G401.6 (cell line): ENCODE measurements at regions not wholly inside any gene's neighbourhood (a gene's known extent, or its start where the extent isn't known, plus 50 kb on each side); places are given as distances from the start of the nearest gene placed in this dataset.
"Not testable (repeated sequence)": the region's sequence is repeated elsewhere in the genome, so short reads cannot be mapped to it uniquely, and the experiment has no call there.

Experiments used
- FAIRE-seq: peaks from 2 replicates; lab custom pipeline; 2012; peaks lifted over from hg19 to GRCh38; lab: Jason Lieb, UNC

DNA sequence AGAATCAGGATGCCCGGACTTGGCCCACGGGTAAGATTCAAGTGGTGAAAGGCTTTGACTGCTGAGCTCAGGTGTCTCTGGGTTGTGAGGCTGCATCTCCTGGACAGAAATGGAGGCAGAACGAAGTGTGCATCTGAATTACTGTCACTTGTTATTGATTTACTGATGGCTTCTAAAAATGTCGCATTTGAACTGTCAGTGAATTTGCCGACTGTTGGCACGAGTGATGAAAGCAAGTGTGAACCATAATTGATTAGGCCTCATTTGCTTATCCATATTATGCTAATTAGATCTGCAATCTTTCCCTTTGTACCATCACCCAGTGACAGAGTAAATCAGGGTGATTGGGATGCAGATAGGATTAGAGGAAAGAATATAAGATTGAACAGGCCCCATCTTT lies 252.4 kb downstream of the NUF2 start:
- FAIRE-seq, result no peak

DNA sequence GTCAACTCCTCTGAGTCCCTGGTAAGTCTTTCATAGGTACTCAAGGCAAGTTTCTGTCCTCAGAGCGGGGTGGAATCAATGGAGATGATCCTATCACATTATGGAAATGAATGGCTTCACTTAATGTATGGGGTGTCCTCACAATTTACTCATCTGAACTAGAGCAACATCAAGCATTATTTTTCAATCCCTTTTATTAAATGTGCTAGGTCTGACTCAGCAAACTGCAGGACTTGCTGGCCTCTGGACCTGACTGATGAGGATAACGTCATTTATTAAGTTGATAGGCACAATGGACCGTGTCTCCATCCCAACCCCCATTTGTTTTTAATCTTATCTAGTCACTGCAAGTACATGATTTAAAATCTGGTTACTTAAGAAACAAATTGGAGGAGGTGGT lies 259.2 kb downstream of the NUF2 start:
- no peak for FAIRE-seq

DNA sequence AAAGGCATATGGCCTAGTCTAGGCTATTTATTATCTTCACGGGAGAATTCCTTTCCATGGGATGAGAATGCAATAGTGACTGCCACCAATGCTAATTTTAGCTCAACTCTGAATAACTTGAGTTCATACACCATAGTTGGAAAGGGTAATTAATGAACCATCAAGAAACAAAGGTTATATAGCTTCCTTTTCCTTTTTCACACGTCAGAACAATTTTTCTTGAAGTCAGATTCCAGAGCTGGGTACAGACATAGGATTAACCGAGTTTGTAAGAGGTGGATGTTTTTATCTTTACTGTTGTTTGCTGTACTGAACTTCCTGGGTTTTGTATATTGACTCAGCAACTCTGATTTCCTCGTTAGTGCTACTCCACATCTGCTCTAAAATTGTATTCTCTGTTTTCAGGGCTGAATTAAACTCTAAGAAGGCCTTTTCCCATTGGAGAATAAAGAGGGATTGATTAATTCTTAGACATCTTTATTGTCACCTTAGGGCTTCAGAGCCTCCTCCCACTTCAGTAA lies 262.0 kb downstream of the NUF2 start:
- no peak for FAIRE-seq

DNA sequence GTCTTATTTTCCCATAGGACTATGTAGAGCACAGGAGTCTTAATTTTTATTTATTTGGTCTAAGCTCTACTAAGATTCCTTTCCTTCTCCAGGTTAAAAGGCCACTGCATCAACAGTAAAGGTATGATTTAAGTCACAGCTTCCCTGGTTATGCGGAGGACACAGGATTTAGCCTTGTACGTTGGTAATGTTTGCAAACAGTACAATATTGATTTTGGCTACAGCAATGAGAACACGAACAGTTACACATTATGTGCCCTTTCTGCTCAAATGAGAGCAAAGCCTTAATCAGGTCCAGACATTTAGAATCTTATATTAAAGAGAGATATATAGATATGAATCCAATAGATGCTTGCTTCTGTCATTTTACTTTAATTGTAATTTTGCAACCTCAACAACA lies 264.0 kb downstream of the NUF2 start:
- FAIRE-seq, result no peak

DNA sequence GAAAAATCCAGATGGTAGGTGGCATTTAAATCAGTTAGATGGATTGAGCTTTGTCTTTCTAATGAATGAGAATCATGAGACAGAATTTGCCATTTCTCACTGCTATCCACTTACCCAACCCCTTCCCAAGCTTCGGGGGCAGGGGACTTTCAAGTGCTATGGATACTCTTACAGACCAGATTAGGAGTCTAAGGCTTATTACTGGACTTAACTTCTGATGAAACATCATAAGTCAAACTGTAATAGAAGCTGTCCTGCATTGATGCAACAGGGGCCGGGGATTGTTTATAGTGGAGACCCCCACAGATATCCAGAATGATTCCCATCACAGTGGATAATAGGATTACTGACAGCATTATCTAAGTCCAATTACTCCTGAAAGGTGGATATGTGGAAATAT lies 267.0 kb downstream of the NUF2 start:
- FAIRE-seq, result no peak

DNA sequence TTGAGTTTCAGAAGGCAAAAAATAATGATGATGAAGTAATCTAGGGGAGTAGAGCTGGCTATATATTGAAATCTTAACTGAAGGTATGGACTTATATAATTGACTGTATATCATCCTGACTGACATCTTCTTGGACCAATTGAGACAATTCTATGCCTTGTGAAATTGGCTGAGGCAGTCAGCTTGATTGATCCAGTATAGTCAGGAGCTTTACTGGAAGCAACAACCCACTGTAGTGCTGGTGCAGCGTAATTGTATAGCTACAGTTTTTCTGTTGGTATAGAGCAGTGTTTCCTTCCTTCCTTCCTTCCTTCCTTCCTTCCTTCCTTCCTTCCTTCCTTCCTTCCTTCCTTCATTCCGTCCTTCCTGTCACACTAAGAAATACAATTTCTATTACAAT lies 268.0 kb downstream of the NUF2 start:
- FAIRE-seq, result no peak

DNA sequence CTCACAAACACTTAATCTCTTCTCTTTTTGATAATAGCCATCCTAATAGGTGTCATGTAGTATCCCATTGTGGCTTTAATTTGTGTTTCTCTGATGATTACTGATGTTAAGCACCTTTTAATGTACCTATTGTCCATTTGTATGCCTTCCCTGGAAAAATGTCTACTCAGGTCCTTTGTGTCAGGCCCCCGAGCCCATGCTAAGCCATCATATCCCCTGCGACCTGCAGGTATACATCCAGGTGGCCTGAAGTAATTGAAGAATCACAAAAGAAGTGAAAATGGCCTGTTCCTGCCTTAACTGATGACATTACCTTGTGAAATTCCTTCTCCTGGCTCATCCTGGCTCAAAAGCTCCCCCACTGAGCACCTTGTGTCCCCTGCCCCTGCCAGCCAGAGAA lies 269.4 kb downstream of the NUF2 start:
- FAIRE-seq, result not testable (repeated sequence)

DNA sequence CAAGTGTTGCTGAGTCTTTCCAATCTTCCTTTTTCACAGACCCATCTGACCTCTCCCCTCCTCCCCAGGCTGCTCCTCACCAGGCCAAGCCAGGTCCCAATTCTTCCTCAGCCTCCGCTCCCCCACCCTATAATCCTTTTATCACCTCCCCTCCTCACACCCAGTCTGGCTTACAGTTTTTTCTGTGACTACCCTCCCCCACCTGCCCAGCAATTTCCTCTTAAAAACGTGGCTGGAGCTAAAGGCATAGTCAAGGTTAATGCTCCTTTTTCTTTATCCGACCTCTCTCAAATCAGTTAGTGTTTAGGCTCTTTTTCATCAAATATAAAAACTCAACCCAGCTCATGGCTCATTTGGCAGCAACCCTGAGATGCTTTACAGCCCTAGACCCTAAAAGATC lies 270.9 kb downstream of the NUF2 start:
- not testable (repeated sequence) for FAIRE-seq

DNA sequence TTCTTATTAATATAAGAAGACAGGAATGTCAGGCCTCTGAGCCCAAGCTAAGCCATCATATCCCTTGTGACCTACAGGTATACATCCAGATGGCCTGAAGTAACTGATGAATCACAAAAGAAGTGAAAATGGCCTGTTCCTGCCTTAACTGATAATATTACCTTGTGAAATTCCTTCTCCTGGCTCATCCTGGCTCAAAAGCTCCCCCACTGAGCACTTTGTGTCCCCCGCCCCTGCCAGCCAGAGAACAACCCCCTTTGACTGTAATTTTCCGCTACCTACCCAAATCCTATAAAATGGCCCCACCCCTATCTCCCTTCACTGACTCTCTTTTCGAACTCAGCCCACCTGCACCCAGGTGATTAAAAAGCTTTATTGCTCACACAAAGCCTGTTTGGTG lies 274.4 kb downstream of the NUF2 start:
- not testable (repeated sequence) for FAIRE-seq

DNA sequence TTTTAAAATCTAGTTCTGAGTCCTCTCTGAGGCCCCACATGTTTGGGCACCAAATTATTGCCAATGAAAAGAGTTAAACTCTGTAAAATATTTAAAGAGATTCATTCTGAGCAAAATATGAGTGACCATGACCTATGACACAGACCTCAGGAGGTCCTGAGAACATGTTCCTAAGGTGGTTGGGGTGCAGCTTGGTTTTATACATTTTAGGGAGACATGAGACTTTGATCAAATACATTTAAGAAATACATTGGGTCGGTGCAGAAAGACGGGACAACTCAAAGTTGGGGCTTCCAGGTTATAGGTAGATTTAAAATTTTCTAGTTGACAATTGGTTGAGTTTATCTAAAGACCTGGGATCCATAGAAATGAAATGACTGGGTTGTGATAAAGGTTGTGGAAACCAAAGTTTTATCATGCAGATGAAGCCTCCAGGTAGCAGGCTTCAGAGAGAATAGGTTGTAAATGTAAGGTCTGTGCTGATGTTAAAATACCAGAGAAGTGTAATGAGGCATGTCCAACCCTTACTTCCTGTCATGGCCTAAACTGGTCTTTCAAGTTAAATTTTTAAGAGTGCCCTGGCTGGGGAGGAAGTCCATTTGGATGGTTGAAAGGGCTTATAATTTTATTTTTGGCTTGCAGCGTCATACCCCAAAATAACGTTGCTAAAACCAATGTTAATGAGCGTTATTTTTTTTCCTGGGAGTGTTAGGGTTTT lies 274.9 kb downstream of the NUF2 start:
- no peak for FAIRE-seq

DNA sequence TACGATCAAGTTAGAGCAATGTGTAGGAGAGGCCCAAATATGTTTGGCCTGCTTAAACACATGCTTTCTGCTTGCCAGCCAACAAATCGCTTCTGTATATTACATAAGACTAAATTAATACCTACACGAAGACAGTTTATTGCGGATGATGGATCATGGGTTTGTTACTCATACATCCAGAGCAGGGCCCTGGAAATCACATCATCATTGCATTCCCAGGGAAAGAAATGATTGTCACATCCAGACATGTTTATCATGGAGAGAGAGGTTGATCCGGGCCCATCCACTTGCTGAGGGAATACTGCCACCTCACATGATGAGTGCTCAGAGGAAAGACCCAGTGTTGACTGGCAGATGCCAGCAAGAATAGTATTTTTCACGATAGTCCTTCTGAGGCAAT lies 282.6 kb downstream of the NUF2 start:
- FAIRE-seq, result no peak

DNA sequence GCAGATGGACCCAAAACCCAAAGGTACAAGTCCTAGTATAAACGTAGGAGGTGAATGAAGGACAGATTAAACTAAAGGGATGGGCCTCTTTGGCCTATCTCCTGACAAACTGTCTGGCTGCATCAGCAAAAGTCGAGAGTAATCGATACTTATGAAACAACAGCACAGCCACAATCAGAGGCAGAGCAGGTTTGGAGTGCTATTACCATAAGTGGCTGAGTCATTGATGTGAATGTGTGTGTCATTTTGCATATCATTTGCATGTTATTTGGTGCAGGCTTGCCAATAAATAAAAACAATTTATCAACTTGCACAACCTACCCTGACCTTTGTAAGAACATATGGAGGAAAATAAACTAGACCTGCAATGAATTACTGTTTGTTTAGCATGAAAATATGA lies 283.1 kb downstream of the NUF2 start:
- FAIRE-seq, result no peak

DNA sequence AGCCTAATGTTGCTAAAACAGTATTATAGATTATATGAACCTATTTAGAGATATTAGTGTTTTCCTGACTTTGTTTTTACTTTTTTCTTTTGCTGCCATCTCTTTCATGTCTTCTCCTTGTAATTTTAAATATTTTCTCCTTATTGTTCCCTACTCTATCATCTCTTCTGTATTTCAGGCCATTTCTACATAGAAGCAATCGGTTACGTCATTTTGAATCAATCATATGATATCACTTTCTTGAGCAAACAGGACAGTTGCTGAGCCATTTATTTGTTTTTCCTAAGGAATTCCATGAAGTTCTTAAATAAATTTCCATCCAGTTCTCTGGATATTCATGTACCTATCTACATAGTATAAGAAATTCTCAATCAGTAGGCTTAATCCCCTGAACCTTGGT lies 287.2 kb downstream of the NUF2 start:
- no peak for FAIRE-seq

DNA sequence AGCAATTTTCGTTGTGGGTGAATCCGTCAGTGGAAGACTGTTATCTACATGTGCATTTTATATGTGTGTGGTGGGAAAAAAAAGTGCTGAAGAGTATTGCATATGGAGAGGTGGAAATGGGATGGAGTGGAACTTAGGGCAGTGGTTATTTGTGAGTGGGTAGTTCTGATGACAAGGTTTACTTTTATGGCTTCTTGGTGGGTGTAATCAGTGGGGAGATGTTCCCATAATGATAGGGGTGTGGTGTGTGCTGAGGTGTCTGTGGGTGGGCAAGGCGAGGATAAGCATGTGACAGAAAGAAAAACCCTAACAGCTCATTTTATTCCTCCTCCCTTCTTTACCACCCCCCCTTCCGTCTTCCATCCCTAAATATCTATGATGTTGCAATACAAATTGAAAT lies 288.1 kb downstream of the NUF2 start:
- no peak for FAIRE-seq

DNA sequence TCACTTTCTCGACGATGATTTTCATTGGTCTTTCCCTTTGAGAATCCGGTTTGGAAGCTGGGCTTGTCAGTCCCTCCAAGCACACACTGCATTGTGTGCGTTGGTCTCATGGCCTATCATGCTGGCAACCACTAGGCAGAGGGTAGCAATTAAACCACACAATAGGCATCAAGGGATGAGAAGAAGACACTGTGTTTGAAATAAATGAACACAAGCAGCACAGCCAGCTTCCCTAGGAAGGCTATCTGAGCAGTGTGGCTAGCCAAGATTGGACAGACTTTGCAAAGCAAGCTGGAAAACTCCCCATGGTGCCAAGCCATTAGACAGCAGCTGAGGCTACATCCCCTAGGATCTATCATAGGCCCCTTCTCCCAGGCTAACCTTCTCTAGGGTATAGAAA lies 288.7 kb downstream of the NUF2 start:
- FAIRE-seq, result no peak

DNA sequence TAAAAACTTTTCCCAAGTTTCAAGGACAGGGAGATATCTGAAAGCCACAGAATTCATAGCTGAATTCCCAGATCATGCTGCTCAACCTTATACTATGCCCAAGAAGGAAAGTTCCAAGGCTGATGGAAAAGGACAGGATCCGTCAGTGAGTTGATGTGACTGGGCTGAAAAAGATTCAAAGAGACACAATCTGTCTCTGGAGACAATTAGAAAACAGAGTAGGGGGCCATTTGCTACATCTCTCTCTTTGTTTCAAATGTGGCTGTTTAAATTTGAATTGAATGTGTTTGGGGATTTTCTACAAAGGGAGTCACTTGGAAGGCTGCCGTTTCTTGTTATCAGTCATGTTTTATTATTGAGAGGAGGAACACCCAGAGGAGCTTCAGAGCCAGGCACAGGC lies 292.6 kb downstream of the NUF2 start:
- no peak for FAIRE-seq

DNA sequence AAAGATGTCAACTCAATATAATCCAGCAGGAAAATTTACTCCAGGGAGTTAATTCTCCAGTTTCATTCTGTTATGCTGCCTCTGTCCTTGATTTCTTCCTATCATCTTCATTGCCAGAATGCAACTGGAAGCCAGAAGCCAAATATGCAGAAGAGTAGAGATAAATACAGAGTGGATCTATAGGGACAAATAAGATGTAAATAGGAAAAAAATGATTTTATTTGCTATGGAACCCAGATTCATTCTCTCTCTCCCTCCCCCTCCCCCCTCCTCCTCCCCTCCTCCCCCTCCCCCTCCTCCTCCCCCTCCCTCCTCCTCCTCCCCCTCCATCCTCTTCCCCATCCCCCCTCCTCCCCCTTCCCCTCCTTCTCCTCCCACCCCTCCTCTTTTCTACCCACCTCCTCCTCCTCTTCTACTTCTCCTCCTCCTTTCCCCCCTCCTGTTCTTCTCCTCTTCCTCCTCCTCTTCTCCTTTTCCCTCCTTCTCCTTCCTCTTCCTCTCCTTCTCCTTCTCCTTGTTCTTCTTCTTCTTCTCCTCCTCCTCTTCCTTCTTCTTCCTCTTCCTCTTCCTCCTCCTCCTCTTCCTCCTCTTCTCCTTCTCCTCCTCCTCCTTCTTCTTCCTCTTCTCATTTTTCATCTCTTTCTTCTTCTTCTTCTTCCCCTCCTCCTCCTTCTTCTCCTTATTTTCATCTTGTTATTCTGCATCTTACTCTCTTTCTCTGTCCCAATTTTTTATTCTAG lies 306.4 kb downstream of the NUF2 start:
- FAIRE-seq, result no peak

DNA sequence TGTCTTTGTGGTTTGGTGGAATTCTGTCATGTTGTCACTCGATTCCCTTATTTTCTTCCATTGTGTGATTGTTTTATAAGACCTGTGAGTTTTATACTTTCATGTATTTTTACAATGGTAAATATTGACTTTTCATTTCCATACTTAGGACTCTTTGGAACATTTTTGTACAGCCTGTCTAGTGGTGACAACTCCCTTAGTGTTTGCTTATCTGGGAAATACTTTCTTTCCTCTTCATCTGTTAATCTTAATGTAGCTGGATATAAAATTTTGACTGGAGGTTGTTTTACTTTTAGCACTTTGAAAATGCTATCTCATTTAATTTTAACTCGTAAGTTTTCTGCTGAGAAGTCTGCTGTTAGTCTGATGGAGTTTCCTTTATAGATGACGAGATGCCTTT lies 310.5 kb downstream of the NUF2 start:
- no peak for FAIRE-seq

DNA sequence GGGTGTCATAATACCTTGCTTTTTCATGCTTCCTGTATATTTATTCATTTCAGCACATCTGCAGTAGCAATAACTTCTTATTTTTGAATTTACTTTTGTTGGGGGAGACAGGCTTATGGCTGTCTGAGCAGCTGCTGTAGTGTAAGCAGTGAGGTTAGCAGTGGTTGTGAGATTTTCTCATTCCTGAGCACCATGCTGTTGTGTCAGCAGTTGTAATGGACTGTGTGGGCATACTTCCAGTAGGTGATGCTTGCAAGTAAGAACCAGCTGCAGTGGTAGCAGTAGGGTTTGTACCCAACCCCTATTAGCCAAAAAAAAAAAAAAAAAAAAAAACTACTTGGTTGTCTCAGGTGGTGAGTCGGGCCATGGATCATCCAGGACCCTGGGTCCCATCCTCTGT lies 311.6 kb downstream of the NUF2 start:
- no peak for FAIRE-seq

DNA sequence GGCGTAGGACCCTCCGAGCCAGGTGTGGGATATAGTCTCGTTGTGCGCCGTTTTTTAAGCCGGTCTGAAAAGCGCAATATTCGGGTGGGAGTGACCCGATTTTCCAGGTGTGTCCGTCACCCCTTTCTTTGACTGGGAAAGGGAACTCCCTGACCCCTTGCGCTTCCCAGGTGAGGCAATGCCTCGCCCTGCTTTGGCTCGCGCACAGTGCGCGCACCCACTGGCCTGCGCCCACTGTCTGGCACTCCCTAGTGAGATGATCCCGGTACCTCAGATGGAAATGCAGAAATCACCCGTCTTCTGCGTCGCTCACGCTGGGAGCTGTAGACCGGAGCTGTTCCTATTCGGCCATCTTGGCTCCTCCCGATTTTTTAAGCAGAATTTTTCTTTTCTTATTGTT lies 323.9 kb downstream of the NUF2 start:
- not testable (repeated sequence) for FAIRE-seq

DNA sequence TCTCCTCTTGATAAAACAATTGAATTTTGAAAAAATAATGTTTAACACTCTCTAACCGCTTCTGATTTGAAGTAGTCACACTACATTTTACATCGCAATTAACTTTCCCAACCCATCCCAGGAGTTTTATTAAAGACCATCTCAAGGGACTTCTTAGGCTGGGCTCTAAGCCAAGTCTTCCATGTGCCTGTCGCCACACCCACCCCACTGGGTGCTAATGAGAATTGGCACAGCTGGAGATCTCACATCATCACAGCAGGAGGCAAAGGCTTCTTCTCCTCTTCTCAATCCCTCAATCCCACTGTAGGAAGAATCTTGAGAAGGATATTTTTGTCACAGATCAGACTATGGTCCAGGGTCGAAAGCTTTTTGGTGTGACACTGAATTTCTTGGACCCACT lies 328.9 kb downstream of the NUF2 start:
- FAIRE-seq, result no peak

DNA sequence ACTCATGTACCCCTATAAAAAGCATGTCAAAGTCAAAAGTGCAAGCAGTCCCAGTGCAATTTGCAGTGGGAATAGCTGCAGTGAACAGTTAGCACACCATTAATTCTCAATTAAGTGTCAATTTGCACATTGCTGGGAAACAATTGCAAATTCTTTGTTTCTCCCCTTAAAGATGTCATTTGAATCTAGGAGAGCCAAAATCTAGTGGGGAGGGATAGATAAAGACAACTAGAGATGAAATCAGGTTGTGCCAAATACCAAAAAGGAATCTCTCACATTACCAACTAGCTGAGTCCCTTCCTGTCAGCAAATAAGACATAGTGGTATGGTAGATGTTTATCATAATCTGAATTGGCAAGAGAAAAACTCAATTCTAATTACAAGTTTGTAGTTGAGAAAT lies 330.7 kb downstream of the NUF2 start:
- FAIRE-seq, result no peak

DNA sequence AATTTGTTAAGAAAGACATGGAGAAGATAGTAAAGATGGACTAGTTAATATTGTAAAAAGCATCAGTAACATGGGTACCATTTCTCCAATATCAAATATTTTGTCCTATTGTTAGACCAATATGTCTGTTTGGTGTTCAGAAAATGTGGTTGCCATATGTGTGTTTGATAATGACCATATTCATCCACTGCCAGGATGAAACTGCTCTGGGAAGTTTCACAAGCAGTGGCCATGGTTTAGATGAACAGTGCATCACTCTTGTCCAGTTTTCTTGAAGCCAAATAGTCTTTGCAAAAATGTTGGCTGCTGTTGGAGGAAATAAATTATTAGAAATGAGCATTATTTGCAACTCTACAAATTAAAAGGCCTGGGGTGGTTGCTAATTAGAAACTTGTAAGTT lies 333.8 kb downstream of the NUF2 start:
- no peak for FAIRE-seq
